ENCODE measurements at regions not wholly inside any gene's neighbourhood (a gene's known extent, or its start where the extent isn't known, plus 50 kb on each side); places are given as distances from the start of the nearest gene placed in this dataset.
"Not testable (repeated sequence)": the region's sequence is repeated elsewhere in the genome, so short reads cannot be mapped to it uniquely, and the experiment has no call there.

DNA sequence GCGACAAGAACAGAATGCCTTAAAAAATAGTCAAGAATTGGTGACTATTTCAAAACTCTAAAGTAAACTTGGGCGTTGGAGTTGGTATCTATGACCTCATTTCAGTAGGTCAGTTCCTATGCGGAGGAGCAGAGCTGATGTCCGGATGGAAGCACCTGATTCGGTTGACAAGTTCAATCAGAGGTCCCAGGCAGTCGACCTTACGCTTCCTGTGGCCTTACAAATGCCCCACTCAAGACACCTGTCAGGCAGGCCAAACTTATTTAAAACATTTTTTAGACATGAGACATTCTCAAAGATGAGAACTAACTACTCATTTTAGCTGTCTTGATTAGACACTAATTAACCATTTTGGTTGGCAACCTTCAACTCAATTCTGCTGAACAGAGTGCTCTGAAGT is 137.7 kb upstream of the ADAMTS3 start:
- no TSS peak for BruUV-seq (replicated peaks)
- no peak for DNase-seq (ENCODE audit: low spot score)
- H3K4me1 ChIP-seq (ENCODE audit: insufficient read depth, low read length, poor library complexity, severe bottlenecking): no peaks in the 10 kb centered on the region
- H3K9me3 ChIP-seq (ENCODE audit: low read depth, low read length, poor library complexity, severe bottlenecking): no peaks in the 10 kb centered on the region
- no peak overlapping the region for H3K27ac ChIP-seq (ENCODE audit: low read depth, low read length, poor library complexity, severe bottlenecking)
- TF ChIP-seq, protein P1, sequence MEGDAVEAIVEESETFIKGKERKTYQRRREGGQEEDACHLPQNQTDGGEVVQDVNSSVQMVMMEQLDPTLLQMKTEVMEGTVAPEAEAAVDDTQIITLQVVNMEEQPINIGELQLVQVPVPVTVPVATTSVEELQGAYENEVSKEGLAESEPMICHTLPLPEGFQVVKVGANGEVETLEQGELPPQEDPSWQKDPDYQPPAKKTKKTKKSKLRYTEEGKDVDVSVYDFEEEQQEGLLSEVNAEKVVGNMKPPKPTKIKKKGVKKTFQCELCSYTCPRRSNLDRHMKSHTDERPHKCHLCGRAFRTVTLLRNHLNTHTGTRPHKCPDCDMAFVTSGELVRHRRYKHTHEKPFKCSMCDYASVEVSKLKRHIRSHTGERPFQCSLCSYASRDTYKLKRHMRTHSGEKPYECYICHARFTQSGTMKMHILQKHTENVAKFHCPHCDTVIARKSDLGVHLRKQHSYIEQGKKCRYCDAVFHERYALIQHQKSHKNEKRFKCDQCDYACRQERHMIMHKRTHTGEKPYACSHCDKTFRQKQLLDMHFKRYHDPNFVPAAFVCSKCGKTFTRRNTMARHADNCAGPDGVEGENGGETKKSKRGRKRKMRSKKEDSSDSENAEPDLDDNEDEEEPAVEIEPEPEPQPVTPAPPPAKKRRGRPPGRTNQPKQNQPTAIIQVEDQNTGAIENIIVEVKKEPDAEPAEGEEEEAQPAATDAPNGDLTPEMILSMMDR (conservative IDR thresholded peaks at IDR 0.05; ENCODE audit: low read depth, low read length): no peak
- no peak for TF ChIP-seq EZH2 (IDR thresholded peaks at IDR 0.05; ENCODE audit: borderline replicate concordance, low read depth, low read length, poor library complexity, severe bottlenecking)
- H3K27me3 ChIP-seq (replicated peaks; ENCODE audit: insufficient read depth, low read depth, low read length, poor library complexity): no peaks in the 10 kb centered on the region
- H3K36me3 ChIP-seq (ENCODE audit: insufficient read depth, low read length, poor library complexity, severe bottlenecking): no peaks in the 10 kb centered on the region
- POLR2A ChIA-PET (ENCODE audit: low non-redundant PET): no interaction called here
- no peak overlapping the region for H3K4me3 ChIP-seq (ENCODE audit: low read depth, low read length, poor library complexity, severe bottlenecking)
- CTCF ChIA-PET: no interaction called here
- intact Hi-C loops (cut with micrococcal nuclease; ENCODE audit: unreplicated experiment): loop anchor here (10.0 kb wide), 1 partner anchor 202 kb away; no protein-coding TSS in a partner anchor

DNA sequence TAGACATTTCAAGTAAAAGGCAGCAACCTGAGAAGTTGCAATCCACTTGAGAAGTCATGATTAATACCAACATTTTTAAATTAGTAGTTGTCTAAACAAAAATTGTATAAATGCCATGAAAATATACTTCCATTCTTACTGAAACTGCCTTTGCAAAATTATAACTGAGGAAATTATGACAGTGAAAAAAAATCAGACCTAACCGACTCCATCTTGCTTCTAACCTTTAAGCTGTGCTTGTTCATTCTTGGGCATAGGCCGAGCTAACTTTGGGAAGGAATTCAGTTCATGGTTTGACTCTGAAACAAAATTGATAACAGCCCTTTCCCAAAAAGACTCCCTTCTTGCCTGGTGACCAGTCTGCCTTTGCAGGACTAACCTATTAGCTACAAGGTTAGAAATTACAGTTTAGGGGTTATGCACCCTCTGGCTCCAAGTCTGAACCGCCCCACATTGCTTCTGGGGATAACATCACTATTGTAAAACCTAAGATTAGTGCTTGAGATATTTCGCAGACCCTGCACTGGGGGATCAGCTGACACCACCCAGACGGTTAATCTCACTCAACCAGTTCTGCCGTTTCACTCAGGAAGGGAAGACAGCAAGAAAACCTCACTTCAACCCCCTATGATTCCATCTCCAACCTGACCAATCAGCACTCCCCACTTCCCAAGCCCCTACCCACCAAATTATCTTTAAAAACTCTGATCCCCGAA is 136.1 kb upstream of the ADAMTS3 start:
- POLR2A ChIA-PET (ENCODE audit: low non-redundant PET); CTCF ChIA-PET; BruUV-seq (replicated peaks); H3K27ac ChIP-seq (ENCODE audit: low read depth, low read length, poor library complexity, severe bottlenecking); H3K4me1 ChIP-seq (ENCODE audit: insufficient read depth, low read length, poor library complexity, severe bottlenecking); H3K4me3 ChIP-seq (ENCODE audit: low read depth, low read length, poor library complexity, severe bottlenecking); H3K9me3 ChIP-seq (ENCODE audit: low read depth, low read length, poor library complexity, severe bottlenecking); H3K27me3 ChIP-seq (replicated peaks; ENCODE audit: insufficient read depth, low read depth, low read length, poor library complexity); H3K36me3 ChIP-seq (ENCODE audit: insufficient read depth, low read length, poor library complexity, severe bottlenecking); DNase-seq (ENCODE audit: low spot score): not testable (repeated sequence)
- intact Hi-C loops (cut with micrococcal nuclease; ENCODE audit: unreplicated experiment): loop anchor here (5.0 to 10.0 kb wide), 2 partner anchors 200 to 312 kb away; no protein-coding TSS in a partner anchor

DNA sequence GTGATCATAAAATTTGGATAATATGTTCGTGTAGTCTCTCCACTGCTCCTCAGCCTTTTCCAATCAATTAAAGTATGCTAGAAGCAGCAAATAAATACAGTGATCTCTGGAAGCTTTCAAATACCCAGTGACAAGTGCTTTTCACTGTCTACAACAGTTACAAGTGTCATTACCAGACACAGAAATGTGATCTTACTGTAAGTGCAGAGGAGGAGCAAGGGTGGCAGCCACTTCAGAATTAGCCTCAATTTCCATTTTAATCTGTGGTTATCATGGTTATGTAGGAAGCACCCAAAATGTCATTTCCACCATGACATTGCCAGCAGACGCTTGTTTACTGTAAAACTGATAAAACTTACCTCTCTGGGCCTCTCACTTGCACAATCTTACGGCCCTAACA is 133.9 kb upstream of the ADAMTS3 start:
- no TSS peak for BruUV-seq (replicated peaks)
- ChIA-PET CTCF (no interaction called here), POLR2A (ENCODE audit: low non-redundant PET) (no interaction called here)
- TF ChIP-seq, protein P1 (conservative IDR thresholded peaks at IDR 0.05; ENCODE audit: low read depth, low read length): no peak
- no peak for TF ChIP-seq EZH2 (IDR thresholded peaks at IDR 0.05; ENCODE audit: borderline replicate concordance, low read depth, low read length, poor library complexity, severe bottlenecking)
- no peaks in the 10 kb centered on the region for H3K9me3 ChIP-seq (ENCODE audit: low read depth, low read length, poor library complexity, severe bottlenecking)
- no peaks in the 10 kb centered on the region for H3K27me3 ChIP-seq (replicated peaks; ENCODE audit: insufficient read depth, low read depth, low read length, poor library complexity)
- DNase-seq (ENCODE audit: low spot score): no peak
- H3K36me3 ChIP-seq (ENCODE audit: insufficient read depth, low read length, poor library complexity, severe bottlenecking): no peaks in the 10 kb centered on the region
- no peaks in the 10 kb centered on the region for H3K4me1 ChIP-seq (ENCODE audit: insufficient read depth, low read length, poor library complexity, severe bottlenecking)
- no peak overlapping the region for H3K27ac ChIP-seq (ENCODE audit: low read depth, low read length, poor library complexity, severe bottlenecking)
- H3K4me3 ChIP-seq (ENCODE audit: low read depth, low read length, poor library complexity, severe bottlenecking): no peak overlapping the region
- intact Hi-C loops (cut with micrococcal nuclease; ENCODE audit: unreplicated experiment): loop anchor here (5.0 to 10.0 kb wide), 2 partner anchors 198 to 314 kb away; no protein-coding TSS in a partner anchor
